UCSD-AML1 (cell line): ENCODE measurements at regions not wholly inside any gene's neighbourhood (a gene's known extent, or its start where the extent isn't known, plus 50 kb on each side); places are given as distances from the start of the nearest gene placed in this dataset.
"Not testable (repeated sequence)": the region's sequence is repeated elsewhere in the genome, so short reads cannot be mapped to it uniquely, and the experiment has no call there.

ENCODE experiments used
- DNase-seq: peaks from one replicate; lab custom pipeline; 2025; ENCODE audit not compliant: unreplicated experiment; lab: John Stamatoyannopoulos, UW

GRCh38 chr17:74130841-74131240, 72.6 kb upstream of the RPL38 start:
- no peak for DNase-seq

GRCh38 chr17:74132354-74132753, 71.1 kb upstream of the RPL38 start:
- no peak for DNase-seq

- no peak for DNase-seq
Measured at GRCh38 chr17:74133740-74134139, 69.7 kb upstream of the RPL38 start.

GRCh38 chr17:74134234-74134633, 69.2 kb upstream of the RPL38 start:
- not testable (repeated sequence) for DNase-seq

- no peak for DNase-seq
Measured at GRCh38 chr17:74134991-74135390, 68.5 kb upstream of the RPL38 start.

GRCh38 chr17:74135391-74136167, 67.9 kb upstream of the RPL38 start:
- no peak for DNase-seq

GRCh38 chr17:74137416-74137815, 66.1 kb upstream of the RPL38 start:
- no peak for DNase-seq

- DNase-seq: no peak
Measured at GRCh38 chr17:74139120-74139519, 64.4 kb upstream of the RPL38 start.

- no peak for DNase-seq
Measured at GRCh38 chr17:74140282-74140681, 63.2 kb upstream of the RPL38 start.

- DNase-seq: no peak
Measured at GRCh38 chr17:74141612-74142011, 61.9 kb upstream of the RPL38 start.

- DNase-seq: not testable (repeated sequence)
Measured at GRCh38 chr17:74143318-74143717, 60.2 kb upstream of the RPL38 start.

- DNase-seq: no peak
Measured at GRCh38 chr17:74145756-74146155, 57.7 kb upstream of the RPL38 start.

- no peak for DNase-seq
Measured at GRCh38 chr17:74146196-74146595, 57.3 kb upstream of the RPL38 start.

GRCh38 chr17:74147056-74147835, 56.2 kb upstream of the RPL38 start:
- no peak for DNase-seq

GRCh38 chr17:74147966-74148365, 55.5 kb upstream of the RPL38 start:
- DNase-seq: no peak

- DNase-seq: no peak
Measured at GRCh38 chr17:74148446-74148845, 55.0 kb upstream of the RPL38 start.

- no peak for DNase-seq
Measured at GRCh38 chr17:74148901-74149596, 54.4 kb upstream of the RPL38 start.

GRCh38 chr17:74149597-74150427, 53.7 kb upstream of the RPL38 start:
- no peak for DNase-seq

GRCh38 chr17:74150428-74151025, 53.0 kb upstream of the RPL38 start:
- DNase-seq: no peak

GRCh38 chr17:74151551-74152315, 51.7 kb upstream of the RPL38 start:
- DNase-seq: no peak
